ENCODE measurements at regions not wholly inside any gene's neighbourhood (a gene's known extent, or its start where the extent isn't known, plus 50 kb on each side); places are given as distances from the start of the nearest gene placed in this dataset.
A peak's percentile ranks its signal among the peaks of the same experiment; 100 is the strongest.

- TF ChIP-seq NR2C2 (CRISPR knock-in tag; IDR thresholded peaks at IDR 0.05; ENCODE audit: borderline replicate concordance) (no peak), PATZ1 (CRISPR knock-in tag; IDR thresholded peaks at IDR 0.05) (peak; percentile 57; the same call in 1 of the 2 replicates), ZSCAN12 (CRISPR knock-in tag; IDR thresholded peaks at IDR 0.05) (no peak), SMAD1 (CRISPR knock-in tag; IDR thresholded peaks at IDR 0.05; ENCODE audit: borderline replicate concordance, low read depth) (no peak), ZNF609 (CRISPR knock-in tag; IDR thresholded peaks at IDR 0.05; ENCODE audit: borderline replicate concordance) (peak; percentile 59; the same call in 1 of the 2 replicates), XRCC5 (optimal IDR thresholded peaks at IDR 0.05; ENCODE audit: low read length) (peak; percentile 23), RCOR2 (CRISPR knock-in tag; IDR thresholded peaks at IDR 0.05) (0 out of 2 replicates have a peak, but pooled peaks have one; percentile 48), FOXA3 (CRISPR knock-in tag; IDR thresholded peaks at IDR 0.05) (peak; percentile 69), HNRNPLL (IDR thresholded peaks at IDR 0.05; ENCODE audit: low read depth, low read length, poor library complexity, severe bottlenecking) (peak; percentile 28), POGK (CRISPR knock-in tag; conservative IDR thresholded peaks at IDR 0.05) (peak; percentile 52; the same call in 1 of the 2 replicates), ZNF556 (CRISPR knock-in tag; IDR thresholded peaks at IDR 0.05; ENCODE audit: borderline replicate concordance) (peak; percentile 38; the same call in 1 of the 2 replicates), PHF21A (CRISPR knock-in tag; IDR thresholded peaks at IDR 0.05) (peak; percentile 78), POLR2A (IDR thresholded peaks at IDR 0.05; ENCODE audit: insufficient read depth in 1 of 2, low read depth in 2 of 2, low read length in 2 of 2) (peak in 1 of 2 experiments; percentile 69; a peak in 2 of 4 replicates), ATF4 (CRISPR knock-in tag; IDR thresholded peaks at IDR 0.05) (peak in 1 of 2 experiments; percentile 75; a peak in 2 of 4 replicates), SP140L (CRISPR knock-in tag; IDR thresholded peaks at IDR 0.05; ENCODE audit: borderline replicate concordance) (no peak), TFDP1 (CRISPR knock-in tag; IDR thresholded peaks at IDR 0.05; ENCODE audit: borderline replicate concordance) (peak; percentile 85; the same call in 1 of the 2 replicates)
These were observed 193.0 kb downstream of the MELK start (continued) for GRCh38 chr9:36765468-36766341.
